Thyroid gland (tissue), 4 donors: ENCODE measurements at regions not wholly inside any gene's neighbourhood (a gene's known extent, or its start where the extent isn't known, plus 50 kb on each side); places are given as distances from the start of the nearest gene placed in this dataset.

ENCODE experiments used
- POLR2A ChIP-seq, 2 donors: fragments of 450-650 bp; IDR thresholded peaks; one replicate each; pipeline ENCODE4 v1.6.1; 2017; ENCODE audit warnings: antibody characterized with exemption in 2 of 2, mild to moderate bottlenecking in 2 of 2, moderate library complexity in 1 of 2
- TF ChIP-seq, protein P1 (sequence below), 6 experiments: fragments of 200-600 bp in 3 of 6; fragments of 450-650 bp in 3 of 6; sonication (generic) in 3 of 6; IDR thresholded peaks; one replicate each; pipeline ENCODE4 v1.5.1; 2016 to 2019; ENCODE audit warnings: antibody characterized with exemption in 6 of 6, mild to moderate bottlenecking in 2 of 6, inconsistent platforms in 1 of 6, moderate library complexity in 1 of 6

GRCh38 chr4:157674699-157675098, 454.2 kb downstream of the GRIA2 start:
- TF ChIP-seq, protein P1, sequence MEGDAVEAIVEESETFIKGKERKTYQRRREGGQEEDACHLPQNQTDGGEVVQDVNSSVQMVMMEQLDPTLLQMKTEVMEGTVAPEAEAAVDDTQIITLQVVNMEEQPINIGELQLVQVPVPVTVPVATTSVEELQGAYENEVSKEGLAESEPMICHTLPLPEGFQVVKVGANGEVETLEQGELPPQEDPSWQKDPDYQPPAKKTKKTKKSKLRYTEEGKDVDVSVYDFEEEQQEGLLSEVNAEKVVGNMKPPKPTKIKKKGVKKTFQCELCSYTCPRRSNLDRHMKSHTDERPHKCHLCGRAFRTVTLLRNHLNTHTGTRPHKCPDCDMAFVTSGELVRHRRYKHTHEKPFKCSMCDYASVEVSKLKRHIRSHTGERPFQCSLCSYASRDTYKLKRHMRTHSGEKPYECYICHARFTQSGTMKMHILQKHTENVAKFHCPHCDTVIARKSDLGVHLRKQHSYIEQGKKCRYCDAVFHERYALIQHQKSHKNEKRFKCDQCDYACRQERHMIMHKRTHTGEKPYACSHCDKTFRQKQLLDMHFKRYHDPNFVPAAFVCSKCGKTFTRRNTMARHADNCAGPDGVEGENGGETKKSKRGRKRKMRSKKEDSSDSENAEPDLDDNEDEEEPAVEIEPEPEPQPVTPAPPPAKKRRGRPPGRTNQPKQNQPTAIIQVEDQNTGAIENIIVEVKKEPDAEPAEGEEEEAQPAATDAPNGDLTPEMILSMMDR (IDR thresholded peaks at IDR 0.05), result no peak
- TF ChIP-seq POLR2A (IDR thresholded peaks at IDR 0.05), result no peak
